ENCODE measurements at regions not wholly inside any gene's neighbourhood (a gene's known extent, or its start where the extent isn't known, plus 50 kb on each side); places are given as distances from the start of the nearest gene placed in this dataset.
A peak's percentile ranks its signal among the peaks of the same experiment; 100 is the strongest.
"Not testable (repeated sequence)": the region's sequence is repeated elsewhere in the genome, so short reads cannot be mapped to it uniquely, and the experiment has no call there.

DNA sequence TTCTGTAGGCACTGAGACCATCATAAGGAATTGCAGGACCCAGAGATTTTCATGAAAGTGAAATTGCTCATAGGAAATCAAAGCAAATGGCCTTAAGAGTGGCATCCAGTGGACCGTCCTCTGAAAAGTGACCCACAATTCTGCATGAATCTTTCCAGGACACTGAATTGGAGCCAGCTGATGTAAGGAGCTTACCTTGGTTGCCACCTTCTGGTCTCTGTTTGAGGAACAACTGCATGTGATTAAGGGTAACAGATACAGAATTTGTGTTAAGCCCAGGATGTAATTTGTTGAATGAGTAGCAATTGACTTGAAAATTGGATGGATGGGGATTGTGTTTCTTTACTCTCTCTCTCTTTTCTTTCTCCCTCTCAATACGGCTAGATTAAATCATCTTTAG lies 49.9 kb upstream of the GAS1 start:
- DNase-seq (ENCODE audit: low spot score) = no peak

DNA sequence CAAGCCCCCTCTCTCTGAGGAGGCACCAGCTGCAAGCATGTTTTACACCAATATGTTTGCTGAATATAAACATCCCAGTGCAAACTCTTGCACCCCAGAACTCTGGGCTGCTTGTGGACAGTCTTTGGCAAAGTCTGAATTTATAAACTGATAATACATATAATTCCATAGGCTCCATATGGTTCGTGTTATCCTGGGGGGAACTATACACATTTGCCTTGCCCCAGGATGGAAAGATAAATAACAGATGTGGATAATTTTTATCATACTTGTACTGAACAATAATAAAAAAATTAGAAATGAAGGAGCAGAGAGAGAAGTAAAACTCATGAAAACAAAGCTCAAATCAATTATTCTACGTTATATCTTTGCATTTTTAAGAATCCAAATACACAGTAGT lies 50.6 kb upstream of the GAS1 start:
- DNase-seq (ENCODE audit: low spot score) = no peak

- no peak for DNase-seq (ENCODE audit: low spot score)
These were observed 55.2 kb upstream of the GAS1 start for GRCh38 chr9:87002517-87002916.

- no peak for DNase-seq (ENCODE audit: low spot score)
These were observed 56.7 kb upstream of the GAS1 start for GRCh38 chr9:87004016-87004415.

DNA sequence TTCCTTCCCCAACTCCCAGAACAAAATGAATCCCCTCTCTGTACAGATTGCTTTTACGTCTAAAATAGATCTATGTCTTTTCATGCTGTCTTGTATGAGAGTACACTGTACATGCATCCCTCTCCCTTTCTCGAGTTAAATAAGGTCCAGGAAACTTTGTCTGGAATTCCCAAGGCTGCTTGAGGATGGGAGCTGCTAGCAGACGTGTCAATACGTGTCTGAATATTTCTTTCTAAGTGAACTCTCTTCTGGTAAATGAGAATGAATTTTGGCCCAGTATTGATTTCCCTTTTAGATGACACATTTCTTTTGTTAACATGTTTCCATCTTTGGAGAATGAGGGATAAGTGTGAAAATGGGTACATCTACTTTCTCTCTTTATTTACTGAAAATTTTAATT lies 59.6 kb upstream of the GAS1 start:
- DNase-seq (ENCODE audit: low spot score) = no peak

GRCh38 chr9:87007711-87008366 lies 60.5 kb upstream of the GAS1 start:
- peak; percentile 67 for DNase-seq (ENCODE audit: low spot score)

- no peak for DNase-seq (ENCODE audit: low spot score)
These were observed 61.4 kb upstream of the GAS1 start for GRCh38 chr9:87008667-87009066.

GRCh38 chr9:87010626-87011025 lies 63.3 kb upstream of the GAS1 start:
- DNase-seq (ENCODE audit: low spot score) = no peak

DNA sequence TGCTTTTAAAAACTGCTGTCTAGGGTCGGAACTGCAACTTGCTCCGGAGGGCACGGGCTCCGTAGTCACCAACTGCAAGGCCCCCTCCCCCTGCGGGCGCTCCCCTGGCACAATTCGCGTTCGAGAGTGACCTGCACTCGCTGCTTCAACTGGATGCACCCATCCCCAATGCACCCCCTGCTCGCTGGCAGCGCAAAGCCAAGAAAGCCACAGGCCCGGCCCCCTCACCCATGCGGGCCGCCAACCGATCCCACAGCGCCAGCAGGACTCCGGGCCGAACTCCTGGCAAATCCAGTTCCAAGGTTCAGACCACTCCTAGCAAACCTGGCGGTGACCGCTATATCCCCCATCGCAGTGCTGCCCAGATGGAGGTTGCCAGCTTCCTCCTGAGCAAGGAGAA lies 64.2 kb upstream of the GAS1 start:
- no peak for DNase-seq (ENCODE audit: low spot score)

DNA sequence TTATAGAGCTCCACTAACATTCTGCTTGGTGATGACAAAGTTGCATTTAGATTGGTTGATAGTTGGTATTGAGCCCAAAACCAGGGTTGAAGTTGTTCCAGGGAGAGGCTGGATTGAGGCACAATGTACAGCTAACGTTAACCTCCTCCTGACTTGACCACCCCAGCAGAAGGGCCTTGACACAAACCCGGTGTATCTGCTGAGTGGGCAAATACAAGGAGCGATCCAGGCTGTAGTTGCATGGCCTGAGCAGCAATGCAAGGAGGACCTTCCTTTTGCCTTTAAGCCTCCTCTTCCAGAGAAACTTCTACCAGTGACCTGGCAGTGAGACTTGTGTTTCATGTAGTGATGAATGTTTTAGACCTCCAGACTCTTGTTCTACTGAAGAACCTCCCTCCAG lies 66.2 kb upstream of the GAS1 start:
- no peak for DNase-seq (ENCODE audit: low spot score)

- no peak for DNase-seq (ENCODE audit: low spot score)
These were observed 67.1 kb upstream of the GAS1 start for GRCh38 chr9:87014436-87014835.

DNA sequence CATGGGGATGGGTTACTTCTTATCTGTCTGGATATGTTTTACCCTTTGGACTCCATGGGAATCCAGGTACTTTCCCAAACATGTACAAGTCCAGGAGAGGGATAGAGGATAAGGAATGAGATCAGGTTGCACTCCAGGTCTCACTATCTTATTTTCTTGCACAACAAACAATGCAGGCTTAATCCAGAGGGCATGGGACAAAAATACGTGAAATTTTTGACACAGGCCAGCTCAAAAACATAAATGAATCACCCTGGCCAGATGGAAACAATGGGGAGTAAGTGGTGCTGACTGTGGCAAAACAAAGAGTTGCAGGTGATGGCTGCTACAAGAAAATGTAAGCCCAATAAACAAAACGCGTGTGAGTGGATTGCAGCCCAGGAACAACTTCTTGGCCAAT lies 69.4 kb upstream of the GAS1 start:
- no peak for DNase-seq (ENCODE audit: low spot score)

GRCh38 chr9:87020169-87020950 lies 73.1 kb upstream of the GAS1 start:
- no peak for DNase-seq (ENCODE audit: low spot score)

GRCh38 chr9:87022178-87022577 lies 74.9 kb upstream of the GAS1 start:
- DNase-seq (ENCODE audit: low spot score) = no peak

DNA sequence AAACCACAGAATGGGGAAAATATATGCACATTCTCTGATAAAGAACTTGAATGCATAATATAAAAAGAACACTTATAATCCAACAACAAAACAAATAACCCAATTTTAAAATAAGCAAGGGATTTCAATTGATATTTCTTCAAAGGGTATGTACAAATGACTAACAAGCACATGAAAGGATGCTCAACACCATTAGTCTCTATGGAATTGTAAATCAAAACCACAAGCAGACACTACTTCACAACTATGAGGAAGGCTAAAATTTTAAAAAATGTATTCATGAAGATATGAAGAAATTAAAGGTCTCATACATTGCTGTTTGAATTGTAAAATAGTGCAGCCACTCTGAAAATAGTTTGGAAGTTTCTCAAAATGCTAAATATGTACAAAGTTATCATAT lies 78.9 kb upstream of the GAS1 start:
- DNase-seq (ENCODE audit: low spot score) = no peak

- DNase-seq (ENCODE audit: low spot score) = not testable (repeated sequence)
These were observed 81.5 kb upstream of the GAS1 start for GRCh38 chr9:87028836-87029235.

DNA sequence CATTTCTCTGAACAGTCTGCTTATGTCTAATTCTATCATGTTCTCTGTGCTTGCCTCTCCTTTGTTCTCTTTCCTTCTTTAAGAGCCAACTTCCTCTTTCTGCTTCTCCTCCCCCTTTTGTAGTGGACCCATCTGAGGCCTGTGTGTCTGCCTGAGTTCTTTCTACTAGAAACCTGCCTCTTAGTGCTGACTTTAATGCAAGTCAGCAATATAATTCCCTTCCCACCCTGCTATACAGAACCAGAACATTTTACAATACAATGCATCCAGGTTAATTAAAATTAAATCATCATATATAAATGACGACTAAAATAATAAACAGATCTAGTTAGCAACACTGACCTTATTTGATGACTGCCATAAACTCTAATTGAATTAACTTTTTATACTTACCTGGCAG lies 82.6 kb upstream of the GAS1 start:
- no peak for DNase-seq (ENCODE audit: low spot score)

DNA sequence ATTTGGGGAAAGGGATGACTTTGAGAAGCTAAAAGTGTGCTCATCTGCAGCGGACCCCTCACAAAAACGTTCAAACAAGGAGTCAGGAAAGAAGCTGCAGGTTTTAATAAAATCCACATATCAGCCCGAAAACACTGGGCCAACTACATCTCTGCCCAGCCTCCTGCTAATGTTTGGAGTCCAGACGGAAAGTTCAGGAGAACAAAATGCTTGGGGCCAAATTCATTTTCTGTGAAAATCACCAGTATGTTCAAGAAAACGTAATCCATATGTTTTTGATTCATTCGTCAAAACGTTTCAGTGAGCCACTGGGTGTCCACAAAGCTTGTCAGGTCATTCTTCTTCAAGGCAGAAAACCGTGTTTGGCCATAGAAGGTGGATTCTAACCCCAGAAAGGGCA lies 87.5 kb upstream of the GAS1 start:
- DNase-seq (ENCODE audit: low spot score) = no peak

- no peak for DNase-seq (ENCODE audit: low spot score)
These were observed 88.6 kb upstream of the GAS1 start for GRCh38 chr9:87035879-87036278.

DNA sequence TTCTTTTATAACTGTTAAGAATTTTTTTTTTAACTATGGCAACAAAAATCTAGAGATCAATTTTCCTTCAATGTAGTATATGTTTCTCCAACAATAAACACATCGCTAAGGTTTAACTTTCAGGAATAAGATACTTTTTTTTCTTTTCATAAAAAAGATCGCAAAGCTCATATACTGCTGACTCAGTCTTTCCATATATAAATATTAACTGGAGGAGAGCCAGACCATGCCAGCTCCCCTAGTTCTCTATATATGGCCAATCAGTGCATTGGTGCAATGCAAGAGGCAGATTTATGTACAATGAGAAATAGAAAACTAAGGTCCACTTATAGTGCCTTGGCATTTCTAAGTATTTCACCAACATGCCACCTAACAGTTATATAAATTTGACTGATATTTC lies 89.2 kb upstream of the GAS1 start:
- DNase-seq (ENCODE audit: low spot score) = no peak

GRCh38 chr9:87039809-87040392 lies 92.6 kb upstream of the GAS1 start:
- no peak for DNase-seq (ENCODE audit: low spot score)

DNA sequence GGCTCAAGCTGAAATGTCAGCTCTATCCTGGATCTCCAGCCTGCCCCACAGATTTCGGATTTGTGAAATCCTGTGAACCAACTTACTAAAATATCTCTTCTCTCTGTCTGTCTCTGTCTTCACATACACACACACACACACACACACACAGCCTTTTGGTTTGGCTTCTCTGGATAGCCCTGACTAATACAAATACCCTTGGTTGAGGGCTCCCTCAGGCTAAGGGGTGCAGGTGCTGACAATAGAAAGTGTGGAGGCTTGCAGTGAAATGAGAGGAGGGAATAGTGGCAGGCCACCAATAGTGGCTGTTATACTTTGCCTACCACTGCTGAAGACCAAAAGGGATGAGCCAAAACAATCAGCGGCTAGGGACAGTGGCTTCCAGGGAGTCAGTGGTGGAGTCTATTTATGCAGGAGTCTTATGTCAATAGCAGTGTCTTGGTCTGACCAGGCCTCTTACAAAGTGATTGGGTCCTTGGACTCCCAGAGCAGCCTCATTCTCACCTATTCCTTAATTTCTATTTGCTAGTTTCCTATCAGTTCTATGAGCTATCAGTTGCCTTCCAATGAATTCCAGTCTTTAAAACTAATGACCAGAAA lies 93.2 kb upstream of the GAS1 start:
- DNase-seq (ENCODE audit: low spot score) = no peak
